Stimulated activated CD4-positive, alpha-beta T cell treated with anti-CD3 and anti-CD28 coated beads, TNF-alpha, amount 100 ng/mL, for 48 hours (primary cell): ENCODE measurements at regions not wholly inside any gene's neighbourhood (a gene's known extent, or its start where the extent isn't known, plus 50 kb on each side); places are given as distances from the start of the nearest gene placed in this dataset.

Experiments used
- DNase-seq, 3 donors: peaks; one replicate each; pipeline ENCODE4 v3.0.0-alpha.2; 2020; ENCODE audit warnings: low read depth in 3 of 3

- DNase-seq: no peak
These were observed 201.7 kb upstream of the NLRP1 start for GRCh38 chr17:5785867-5786509.

GRCh38 chr17:5786510-5786875 is 202.2 kb upstream of the NLRP1 start:
- no peak for DNase-seq

GRCh38 chr17:5788266-5788900 is 204.1 kb upstream of the NLRP1 start:
- DNase-seq: no peak

GRCh38 chr17:5789528-5789927 is 205.2 kb upstream of the NLRP1 start:
- DNase-seq: no peak

- DNase-seq: no peak
These were observed 208.8 kb upstream of the NLRP1 start for GRCh38 chr17:5793157-5793556.

- DNase-seq: no peak
These were observed 209.6 kb upstream of the NLRP1 start for GRCh38 chr17:5793899-5794298.

GRCh38 chr17:5794385-5794784 is 210.1 kb upstream of the NLRP1 start:
- DNase-seq: no peak

- DNase-seq: no peak
These were observed 210.7 kb upstream of the NLRP1 start for GRCh38 chr17:5794881-5795506.

GRCh38 chr17:5797447-5798050 is 213.2 kb upstream of the NLRP1 start:
- DNase-seq: no peak

GRCh38 chr17:5798094-5798493 is 213.8 kb upstream of the NLRP1 start:
- no peak for DNase-seq

- no peak for DNase-seq
These were observed 215.8 kb upstream of the NLRP1 start for GRCh38 chr17:5800131-5800530.

GRCh38 chr17:5800646-5801045 is 216.3 kb upstream of the NLRP1 start:
- DNase-seq: no peak

- no peak for DNase-seq
These were observed 219.9 kb upstream of the NLRP1 start for GRCh38 chr17:5804251-5804650.

- no peak for DNase-seq
These were observed 224.7 kb upstream of the NLRP1 start for GRCh38 chr17:5809056-5809455.

- DNase-seq: no peak
These were observed 225.4 kb upstream of the NLRP1 start for GRCh38 chr17:5809580-5810188.

GRCh38 chr17:5812590-5812989 is 228.3 kb upstream of the NLRP1 start:
- DNase-seq: no peak

- DNase-seq: no peak
These were observed 229.0 kb upstream of the NLRP1 start for GRCh38 chr17:5813357-5813756.

GRCh38 chr17:5815396-5815795 is 231.1 kb upstream of the NLRP1 start:
- DNase-seq: no peak

GRCh38 chr17:5816491-5817070 is 232.3 kb upstream of the NLRP1 start:
- DNase-seq: no peak

GRCh38 chr17:5817475-5818395 is 233.4 kb upstream of the NLRP1 start:
- no peak for DNase-seq

- DNase-seq: no peak
These were observed 235.1 kb upstream of the NLRP1 start for GRCh38 chr17:5819396-5819795.
